ENCODE measurements at regions not wholly inside any gene's neighbourhood (a gene's known extent, or its start where the extent isn't known, plus 50 kb on each side); places are given as distances from the start of the nearest gene placed in this dataset.

DNA sequence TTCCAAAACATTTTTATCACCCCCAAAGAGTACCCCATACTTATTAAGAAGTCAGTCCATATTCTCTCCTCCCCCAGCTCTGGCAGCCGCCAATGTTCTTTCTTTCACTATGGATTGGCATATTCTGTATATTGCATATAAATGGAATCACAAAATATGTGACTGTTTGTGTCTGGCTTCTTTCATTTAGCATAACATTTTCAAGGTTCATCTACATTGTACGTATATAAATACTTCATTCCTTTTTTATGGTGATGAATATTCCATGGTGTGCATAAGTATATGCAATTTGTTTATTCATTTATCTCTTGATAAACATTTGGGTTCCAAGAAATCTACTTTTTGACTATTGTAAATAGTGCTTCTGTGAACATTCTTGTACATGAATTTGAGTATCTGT, 653.1 kb downstream of the XPNPEP1 start:
- Histone ChIP-seq H3F3A (ENCODE audit: insufficient read depth) (no peaks in the 10 kb centered on the region), H2AFZ (ENCODE audit: low read depth, low read length, severe bottlenecking) (no peak overlapping the region), H3K9me2 (replicated peaks; ENCODE audit: insufficient read depth, low read length) (no peaks in the 10 kb centered on the region), H3K79me2 (ENCODE audit: insufficient read depth, low read length) (no peaks in the 10 kb centered on the region), H3K9ac (ENCODE audit: low read length) (no peak overlapping the region), H3K27me3 (ENCODE audit: low read length) (no peaks in the 10 kb centered on the region), H3K27ac (ENCODE audit: low read depth, low read length) (no peak overlapping the region), H3K4me2 (ENCODE audit: low read depth, low read length, poor library complexity, severe bottlenecking) (no peak overlapping the region), H3K9me3 (ENCODE audit: insufficient read depth, low read length) (no peaks in the 10 kb centered on the region), H3K36me3 (ENCODE audit: low read length) (no peaks in the 10 kb centered on the region), H3K4me3 (ENCODE audit: insufficient read depth, low read length, poor library complexity, severe bottlenecking) (no peak overlapping the region), H4K20me1 (ENCODE audit: low read depth, low read length) (no peaks in the 10 kb centered on the region)
- no peak for TF ChIP-seq EZH2phosphoT487 (conservative IDR thresholded peaks at IDR 0.05; ENCODE audit: low read length)

DNA sequence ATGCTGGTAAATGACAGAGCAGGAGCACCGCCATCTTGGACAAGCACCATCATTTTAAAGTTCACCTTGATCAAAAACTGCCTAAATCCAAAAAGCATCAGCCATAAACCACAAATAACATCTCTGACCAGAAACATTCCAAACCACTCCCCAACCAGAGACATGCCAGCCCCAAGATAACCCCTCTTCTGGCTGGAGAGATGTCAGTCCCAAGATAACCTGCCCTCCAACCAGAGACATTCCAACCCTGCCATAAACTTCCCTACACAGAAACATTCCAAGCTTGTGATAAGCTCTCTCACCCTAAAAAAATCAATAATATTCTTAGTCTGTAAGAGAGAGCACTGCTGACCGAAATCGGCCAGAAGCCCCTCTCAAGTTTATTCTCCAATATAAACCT, 659.3 kb downstream of the XPNPEP1 start:
- H3K27ac ChIP-seq (ENCODE audit: low read depth, low read length): no peak overlapping the region
- H4K20me1 ChIP-seq (ENCODE audit: low read depth, low read length): no peaks in the 10 kb centered on the region
- no peaks in the 10 kb centered on the region for H3K36me3 ChIP-seq (ENCODE audit: low read length)
- H3K79me2 ChIP-seq (ENCODE audit: insufficient read depth, low read length): no peaks in the 10 kb centered on the region
- H3F3A ChIP-seq (ENCODE audit: insufficient read depth): no peaks in the 10 kb centered on the region
- H3K27me3 ChIP-seq (ENCODE audit: low read length): no peaks in the 10 kb centered on the region
- H3K9ac ChIP-seq (ENCODE audit: low read length): no peak overlapping the region
- no peak overlapping the region for H3K4me2 ChIP-seq (ENCODE audit: low read depth, low read length, poor library complexity, severe bottlenecking)
- TF ChIP-seq, protein P1, sequence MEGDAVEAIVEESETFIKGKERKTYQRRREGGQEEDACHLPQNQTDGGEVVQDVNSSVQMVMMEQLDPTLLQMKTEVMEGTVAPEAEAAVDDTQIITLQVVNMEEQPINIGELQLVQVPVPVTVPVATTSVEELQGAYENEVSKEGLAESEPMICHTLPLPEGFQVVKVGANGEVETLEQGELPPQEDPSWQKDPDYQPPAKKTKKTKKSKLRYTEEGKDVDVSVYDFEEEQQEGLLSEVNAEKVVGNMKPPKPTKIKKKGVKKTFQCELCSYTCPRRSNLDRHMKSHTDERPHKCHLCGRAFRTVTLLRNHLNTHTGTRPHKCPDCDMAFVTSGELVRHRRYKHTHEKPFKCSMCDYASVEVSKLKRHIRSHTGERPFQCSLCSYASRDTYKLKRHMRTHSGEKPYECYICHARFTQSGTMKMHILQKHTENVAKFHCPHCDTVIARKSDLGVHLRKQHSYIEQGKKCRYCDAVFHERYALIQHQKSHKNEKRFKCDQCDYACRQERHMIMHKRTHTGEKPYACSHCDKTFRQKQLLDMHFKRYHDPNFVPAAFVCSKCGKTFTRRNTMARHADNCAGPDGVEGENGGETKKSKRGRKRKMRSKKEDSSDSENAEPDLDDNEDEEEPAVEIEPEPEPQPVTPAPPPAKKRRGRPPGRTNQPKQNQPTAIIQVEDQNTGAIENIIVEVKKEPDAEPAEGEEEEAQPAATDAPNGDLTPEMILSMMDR (IDR thresholded peaks at IDR 0.05; ENCODE audit: insufficient read depth, low read length, poor library complexity, severe bottlenecking): no peak
- no peak for TF ChIP-seq EZH2phosphoT487 (conservative IDR thresholded peaks at IDR 0.05; ENCODE audit: low read length)
- H2AFZ ChIP-seq (ENCODE audit: low read depth, low read length, severe bottlenecking): no peak overlapping the region
- H3K9me3 ChIP-seq (ENCODE audit: insufficient read depth, low read length): no peaks in the 10 kb centered on the region
- H3K4me3 ChIP-seq (ENCODE audit: insufficient read depth, low read length, poor library complexity, severe bottlenecking): no peak overlapping the region
- H3K9me2 ChIP-seq (replicated peaks; ENCODE audit: insufficient read depth, low read length): no peaks in the 10 kb centered on the region

DNA sequence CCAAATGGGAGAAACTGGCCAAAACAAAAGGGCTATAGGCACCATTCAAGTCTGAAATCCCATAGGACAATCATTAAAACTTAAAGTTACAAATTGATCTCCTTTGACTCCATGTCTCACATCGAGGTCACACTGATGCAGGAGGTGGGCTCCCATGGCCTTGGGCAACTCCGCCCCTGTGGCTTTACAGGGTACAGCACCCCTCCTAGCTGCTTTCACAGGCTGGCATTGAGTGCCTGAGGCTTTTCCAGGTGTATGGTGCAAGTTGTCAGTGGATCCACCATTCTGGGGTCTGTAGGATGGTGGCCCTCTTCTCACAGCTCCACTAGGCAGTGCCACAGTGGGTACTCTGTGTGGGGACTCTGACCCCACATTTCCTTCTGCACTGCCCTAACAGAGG, 662.1 kb downstream of the XPNPEP1 start:
- Histone ChIP-seq H3K27me3 (ENCODE audit: low read length) (no peaks in the 10 kb centered on the region), H3K79me2 (ENCODE audit: insufficient read depth, low read length) (no peaks in the 10 kb centered on the region), H3K4me2 (ENCODE audit: low read depth, low read length, poor library complexity, severe bottlenecking) (no peak overlapping the region), H3K9ac (ENCODE audit: low read length) (no peak overlapping the region), H3K4me3 (ENCODE audit: insufficient read depth, low read length, poor library complexity, severe bottlenecking) (no peak overlapping the region), H2AFZ (ENCODE audit: low read depth, low read length, severe bottlenecking) (no peak overlapping the region), H4K20me1 (ENCODE audit: low read depth, low read length) (no peaks in the 10 kb centered on the region), H3K36me3 (ENCODE audit: low read length) (no peaks in the 10 kb centered on the region), H3K27ac (ENCODE audit: low read depth, low read length) (no peak overlapping the region), H3K9me3 (ENCODE audit: insufficient read depth, low read length) (no peaks in the 10 kb centered on the region), H3F3A (ENCODE audit: insufficient read depth) (no peaks in the 10 kb centered on the region), H3K9me2 (replicated peaks; ENCODE audit: insufficient read depth, low read length) (no peaks in the 10 kb centered on the region)
- TF ChIP-seq, protein P1 (IDR thresholded peaks at IDR 0.05; ENCODE audit: insufficient read depth, low read length, poor library complexity, severe bottlenecking): no peak
- TF ChIP-seq EZH2phosphoT487 (conservative IDR thresholded peaks at IDR 0.05; ENCODE audit: low read length): no peak

GRCh38 chr10:109259293-109259692, 664.0 kb downstream of the XPNPEP1 start:
- Histone ChIP-seq H3K36me3 (ENCODE audit: low read length) (no peaks in the 10 kb centered on the region), H3K4me3 (ENCODE audit: insufficient read depth, low read length, poor library complexity, severe bottlenecking) (no peak overlapping the region), H3K79me2 (ENCODE audit: insufficient read depth, low read length) (no peaks in the 10 kb centered on the region), H3K9ac (ENCODE audit: low read length) (no peak overlapping the region), H2AFZ (ENCODE audit: low read depth, low read length, severe bottlenecking) (no peak overlapping the region), H3F3A (ENCODE audit: insufficient read depth) (no peaks in the 10 kb centered on the region), H3K9me3 (ENCODE audit: insufficient read depth, low read length) (no peaks in the 10 kb centered on the region), H4K20me1 (ENCODE audit: low read depth, low read length) (no peaks in the 10 kb centered on the region), H3K9me2 (replicated peaks; ENCODE audit: insufficient read depth, low read length) (no peaks in the 10 kb centered on the region), H3K4me2 (ENCODE audit: low read depth, low read length, poor library complexity, severe bottlenecking) (no peak overlapping the region), H3K27ac (ENCODE audit: low read depth, low read length) (no peak overlapping the region), H3K27me3 (ENCODE audit: low read length) (no peaks in the 10 kb centered on the region)
- TF ChIP-seq, protein P1 (IDR thresholded peaks at IDR 0.05; ENCODE audit: insufficient read depth, low read length, poor library complexity, severe bottlenecking): no peak
- no peak for TF ChIP-seq EZH2phosphoT487 (conservative IDR thresholded peaks at IDR 0.05; ENCODE audit: low read length)
